ENCODE measurements at regions not wholly inside any gene's neighbourhood (a gene's known extent, or its start where the extent isn't known, plus 50 kb on each side); places are given as distances from the start of the nearest gene placed in this dataset.

DNA sequence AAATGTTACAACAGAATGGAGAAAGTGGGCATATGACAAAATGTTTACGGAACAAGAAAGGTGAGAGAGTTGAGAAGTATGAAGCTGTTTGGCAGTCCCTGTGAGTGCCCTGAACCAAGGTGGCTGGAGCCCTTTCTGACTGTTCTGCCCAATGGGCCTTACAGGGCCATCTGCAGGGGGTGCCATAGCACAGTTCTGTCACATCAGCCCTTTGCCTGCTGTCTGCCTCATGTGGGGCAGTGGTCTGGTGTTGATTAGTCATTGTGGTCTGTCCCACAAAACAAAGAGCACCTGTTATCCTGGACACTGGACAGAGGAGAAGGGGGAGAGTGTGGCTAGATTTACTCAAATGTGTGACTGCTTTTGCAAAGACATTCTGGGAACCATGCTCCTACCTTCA, 51.5 kb upstream of the OSBPL3 start:
- TF ChIP-seq, protein P1, sequence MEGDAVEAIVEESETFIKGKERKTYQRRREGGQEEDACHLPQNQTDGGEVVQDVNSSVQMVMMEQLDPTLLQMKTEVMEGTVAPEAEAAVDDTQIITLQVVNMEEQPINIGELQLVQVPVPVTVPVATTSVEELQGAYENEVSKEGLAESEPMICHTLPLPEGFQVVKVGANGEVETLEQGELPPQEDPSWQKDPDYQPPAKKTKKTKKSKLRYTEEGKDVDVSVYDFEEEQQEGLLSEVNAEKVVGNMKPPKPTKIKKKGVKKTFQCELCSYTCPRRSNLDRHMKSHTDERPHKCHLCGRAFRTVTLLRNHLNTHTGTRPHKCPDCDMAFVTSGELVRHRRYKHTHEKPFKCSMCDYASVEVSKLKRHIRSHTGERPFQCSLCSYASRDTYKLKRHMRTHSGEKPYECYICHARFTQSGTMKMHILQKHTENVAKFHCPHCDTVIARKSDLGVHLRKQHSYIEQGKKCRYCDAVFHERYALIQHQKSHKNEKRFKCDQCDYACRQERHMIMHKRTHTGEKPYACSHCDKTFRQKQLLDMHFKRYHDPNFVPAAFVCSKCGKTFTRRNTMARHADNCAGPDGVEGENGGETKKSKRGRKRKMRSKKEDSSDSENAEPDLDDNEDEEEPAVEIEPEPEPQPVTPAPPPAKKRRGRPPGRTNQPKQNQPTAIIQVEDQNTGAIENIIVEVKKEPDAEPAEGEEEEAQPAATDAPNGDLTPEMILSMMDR (IDR thresholded peaks at IDR 0.05) = no peak
- no peak for TF ChIP-seq POLR2A (IDR thresholded peaks at IDR 0.05)

All from testis (tissue), 2 donors.